HG03139 (cell line): ENCODE measurements at regions not wholly inside any gene's neighbourhood (a gene's known extent, or its start where the extent isn't known, plus 50 kb on each side); places are given as distances from the start of the nearest gene placed in this dataset.
"Not testable (repeated sequence)": the region's sequence is repeated elsewhere in the genome, so short reads cannot be mapped to it uniquely, and the experiment has no call there.

Source experiments
- ATAC-seq: cut with Tn5 transposase; IDR thresholded peaks from one replicate; pipeline ENCODE4 v1.9.1; 2021; ENCODE audit not compliant: unreplicated experiment

- peak; percentile 50 for ATAC-seq
These were observed 141.1 kb upstream of the SAMSN1 start for GRCh38 chr21:14687268-14687625.

GRCh38 chr21:14686466-14687267 lies 140.6 kb upstream of the SAMSN1 start:
- ATAC-seq, result peak; percentile 51

DNA sequence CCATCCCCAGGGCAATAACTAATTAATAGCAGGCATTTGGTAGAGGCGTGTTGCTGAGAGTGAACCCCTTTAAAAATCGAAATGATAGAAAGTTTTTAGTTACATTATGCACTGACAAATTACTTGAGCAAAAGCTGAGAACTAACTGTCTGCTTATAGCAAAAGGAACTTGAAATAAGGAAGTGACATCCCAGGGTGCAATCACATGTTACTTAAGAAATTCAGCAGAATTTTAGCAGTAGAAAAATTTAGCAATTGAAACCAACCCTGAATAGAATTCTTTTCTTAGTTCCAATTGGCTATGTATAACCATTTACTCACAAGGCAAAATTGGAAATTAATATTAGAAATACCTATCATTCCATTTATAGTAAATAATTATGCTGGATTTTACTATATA lies 139.5 kb upstream of the SAMSN1 start:
- ATAC-seq, result no peak

GRCh38 chr21:14684071-14684470 lies 138.0 kb upstream of the SAMSN1 start:
- no peak for ATAC-seq

DNA sequence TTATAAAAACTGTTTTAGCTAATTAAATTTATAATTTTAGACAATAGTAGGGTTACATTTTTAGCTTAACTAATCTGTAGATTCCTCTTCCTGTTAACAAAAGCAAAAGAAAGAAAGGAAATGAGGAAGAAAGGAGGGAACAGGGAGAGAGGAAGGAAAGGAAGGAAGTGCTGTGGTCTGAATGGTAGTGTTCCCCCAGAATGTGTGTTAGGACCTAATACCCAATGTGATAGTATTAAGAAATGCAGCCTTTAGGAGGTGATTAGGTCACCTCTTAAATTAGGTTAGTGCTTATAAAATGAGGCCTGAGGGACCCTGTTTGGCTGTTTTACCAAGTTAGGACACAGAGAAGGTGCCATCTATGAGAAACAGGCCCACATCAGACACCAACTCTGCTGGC lies 136.9 kb upstream of the SAMSN1 start:
- no peak for ATAC-seq

- ATAC-seq, result no peak
These were observed 133.0 kb upstream of the SAMSN1 start for GRCh38 chr21:14678973-14679574.

DNA sequence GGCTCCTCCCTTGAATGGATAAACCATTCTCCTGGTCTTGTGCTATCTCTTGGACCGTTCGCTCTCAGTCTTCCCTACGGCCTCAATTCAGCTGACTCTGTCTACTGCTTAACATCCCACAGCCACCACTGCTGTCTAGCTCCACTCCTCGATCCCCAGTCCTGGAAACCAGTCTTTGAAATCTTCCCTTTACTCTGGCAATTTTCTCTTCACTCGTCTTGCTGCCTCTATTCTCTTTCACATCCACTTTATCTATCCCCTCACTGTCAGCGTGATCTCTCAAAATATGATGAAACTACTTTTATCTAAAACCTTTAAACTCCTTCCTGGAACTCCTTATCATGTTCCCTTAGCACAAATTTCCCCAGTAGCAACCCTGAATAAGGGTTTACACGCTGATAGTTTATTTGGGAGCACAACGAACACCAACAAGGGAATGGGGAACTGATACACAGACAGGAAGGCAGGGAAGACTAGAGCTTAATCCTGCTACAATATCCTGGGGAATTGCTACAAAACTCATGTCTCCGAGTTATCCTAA lies 131.6 kb upstream of the SAMSN1 start:
- ATAC-seq, result no peak

- ATAC-seq, result no peak
These were observed 130.9 kb upstream of the SAMSN1 start for GRCh38 chr21:14677013-14677412.

DNA sequence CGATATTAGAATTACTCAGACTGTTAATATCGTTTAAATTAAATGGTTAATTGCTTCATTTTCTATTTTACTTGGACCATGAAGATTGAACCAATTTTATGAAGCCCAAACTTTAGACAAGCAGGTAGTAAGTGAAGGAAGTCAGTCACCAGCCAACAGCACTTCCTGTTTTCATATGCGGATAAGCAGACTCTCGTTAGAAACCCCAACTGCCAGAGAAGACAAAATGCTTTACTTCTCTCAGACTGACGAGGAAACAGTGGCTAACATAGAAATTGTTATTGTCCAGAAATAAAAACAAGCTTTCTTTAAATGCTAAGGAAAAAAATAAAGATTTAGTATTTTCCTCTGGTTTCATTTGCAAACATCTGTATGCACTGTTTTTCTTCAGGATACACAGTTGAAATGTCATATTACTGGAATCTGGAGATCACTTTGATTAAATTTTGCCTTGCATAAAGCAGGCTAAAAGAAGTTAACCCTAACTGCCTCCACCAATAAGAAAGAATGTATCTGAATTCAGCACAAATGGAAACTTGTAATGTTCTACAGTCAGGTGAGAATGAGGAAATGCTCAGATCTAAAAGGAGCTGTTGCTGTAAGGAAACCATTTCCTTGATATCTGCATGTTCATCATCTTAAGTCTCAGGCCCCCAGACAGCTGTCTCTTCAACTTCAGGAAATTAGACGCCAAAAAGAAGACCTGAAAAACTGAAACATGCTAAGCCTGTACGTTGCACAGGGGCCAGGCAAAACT lies 129.8 kb upstream of the SAMSN1 start:
- ATAC-seq, result peak; percentile 67

DNA sequence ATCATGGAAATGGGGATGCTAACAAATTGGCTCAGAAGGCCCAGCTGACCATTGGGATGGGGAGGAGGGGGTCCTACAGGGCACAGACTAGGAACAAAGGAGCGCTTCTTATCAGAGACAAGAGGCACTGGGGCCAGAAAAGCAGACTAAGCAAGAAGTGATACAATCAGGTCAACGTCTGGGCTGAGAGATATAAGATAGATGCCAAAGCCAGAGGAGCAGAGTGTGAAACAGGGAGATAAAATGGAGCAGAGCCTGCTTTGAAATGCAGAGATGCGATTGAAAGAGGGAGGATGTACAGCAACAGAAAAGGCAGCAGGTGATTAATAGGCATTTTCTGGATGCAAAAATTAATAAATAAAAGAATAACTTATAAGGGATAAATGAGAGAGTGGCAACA lies 127.5 kb upstream of the SAMSN1 start:
- ATAC-seq, result no peak

DNA sequence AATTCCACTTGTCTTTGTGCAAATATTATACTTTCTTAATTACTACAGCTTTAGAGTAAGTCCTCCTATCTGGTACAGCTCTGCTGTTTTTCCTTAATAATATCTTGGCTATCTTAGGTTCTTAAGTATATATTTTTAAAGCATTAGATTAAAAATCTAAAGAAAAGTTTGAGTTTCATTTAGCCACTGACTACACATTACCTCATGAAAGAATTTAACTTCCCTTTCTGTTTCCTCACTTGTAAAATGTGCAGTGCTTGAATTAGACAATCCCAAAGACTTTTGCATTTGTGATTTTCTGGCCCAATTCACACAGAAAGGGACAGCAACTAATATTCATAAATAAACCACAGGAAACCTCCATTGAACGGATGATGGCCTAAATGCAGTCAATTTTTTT lies 126.4 kb upstream of the SAMSN1 start:
- no peak for ATAC-seq

- no peak for ATAC-seq
These were observed 124.3 kb upstream of the SAMSN1 start for GRCh38 chr21:14670409-14670808.

DNA sequence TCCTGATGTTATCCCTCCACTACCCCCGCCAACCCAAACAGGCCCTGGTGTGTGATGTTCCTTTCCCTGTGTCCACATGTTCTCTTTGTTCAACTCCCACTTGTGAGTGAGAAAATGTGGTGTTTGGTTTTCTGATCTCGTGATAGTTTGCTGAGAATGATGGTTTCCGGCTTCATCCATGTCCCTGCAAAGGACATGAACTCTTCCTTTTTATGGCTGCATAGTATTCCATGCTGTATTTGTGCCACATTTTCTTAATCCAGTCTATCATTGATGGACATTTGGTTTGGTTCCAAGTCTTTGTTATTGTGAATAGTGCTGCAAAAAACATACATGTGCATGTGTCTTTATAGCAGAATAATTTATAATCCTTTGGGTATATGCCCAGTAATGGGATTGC lies 123.0 kb upstream of the SAMSN1 start:
- ATAC-seq, result not testable (repeated sequence)

- ATAC-seq, result no peak
These were observed 111.3 kb upstream of the SAMSN1 start for GRCh38 chr21:14657241-14658008.

DNA sequence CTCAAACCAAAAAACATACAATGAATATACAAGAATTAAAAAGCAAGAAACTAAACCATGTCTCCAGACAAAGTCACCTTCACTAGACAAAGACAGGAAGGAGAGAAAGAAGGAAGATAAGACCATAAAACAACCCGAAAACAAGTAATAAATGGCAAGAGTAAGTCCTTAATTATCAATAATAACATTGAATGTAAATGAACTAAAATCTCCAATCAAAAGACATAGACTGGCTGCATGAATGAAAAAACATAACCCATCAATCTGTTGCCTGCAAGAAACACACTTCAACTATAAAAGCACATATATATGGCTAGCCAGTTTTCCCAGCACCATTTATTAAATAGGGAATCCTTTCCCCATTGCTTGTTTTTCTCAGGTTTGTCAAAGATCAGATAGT lies 100.8 kb upstream of the SAMSN1 start:
- no peak for ATAC-seq

- ATAC-seq, result no peak
These were observed 99.6 kb upstream of the SAMSN1 start for GRCh38 chr21:14645702-14646101.

- ATAC-seq, result no peak
These were observed 86.2 kb upstream of the SAMSN1 start for GRCh38 chr21:14632359-14632758.

- ATAC-seq, result no peak
These were observed 84.5 kb upstream of the SAMSN1 start for GRCh38 chr21:14630556-14631069.

DNA sequence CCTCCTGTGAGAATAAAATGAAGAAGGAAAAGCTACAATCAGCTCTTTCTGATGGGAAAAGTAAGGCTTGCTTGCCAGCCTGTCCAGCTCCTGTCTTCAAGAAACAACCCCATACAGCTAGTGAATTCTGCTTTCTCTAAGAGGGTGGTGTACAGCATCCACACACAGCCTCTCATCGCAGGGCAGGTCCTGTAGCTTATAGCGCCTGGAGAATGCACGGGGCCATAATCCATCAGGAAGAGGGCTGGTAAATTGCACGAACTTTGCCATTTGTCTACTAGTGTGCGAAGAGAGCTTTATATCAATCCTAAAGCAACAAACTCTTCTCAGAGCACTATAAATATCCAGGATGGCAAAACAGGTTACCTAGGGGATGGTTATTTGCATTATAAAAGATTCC lies 83.3 kb upstream of the SAMSN1 start:
- ATAC-seq, result no peak

DNA sequence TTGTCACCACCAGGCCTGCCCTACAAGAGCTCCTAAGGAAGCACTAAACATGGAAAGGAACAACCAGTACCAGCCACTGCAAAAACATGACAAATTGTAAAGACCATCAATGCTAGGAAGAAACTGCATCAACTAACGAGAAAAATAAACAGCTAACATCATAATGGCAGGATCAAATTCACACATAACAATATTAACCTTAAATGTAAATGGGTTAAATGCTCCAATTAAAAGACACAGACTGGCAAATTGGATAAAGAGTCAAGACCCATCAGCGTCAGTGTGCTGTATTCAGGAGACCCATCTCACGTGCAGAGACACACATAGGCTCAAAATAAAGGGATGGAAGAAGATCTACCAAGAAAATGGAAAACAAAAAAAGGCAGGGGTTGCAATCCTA lies 77.0 kb upstream of the SAMSN1 start:
- ATAC-seq, result not testable (repeated sequence)

- no peak for ATAC-seq
These were observed 74.0 kb upstream of the SAMSN1 start for GRCh38 chr21:14620152-14620551.
